ENCODE measurements at regions not wholly inside any gene's neighbourhood (a gene's known extent, or its start where the extent isn't known, plus 50 kb on each side); places are given as distances from the start of the nearest gene placed in this dataset.
A peak's percentile ranks its signal among the peaks of the same experiment; 100 is the strongest.
"Not testable (repeated sequence)": the region's sequence is repeated elsewhere in the genome, so short reads cannot be mapped to it uniquely, and the experiment has no call there.

GRCh38 chr7:138358850-138359341 lies 101.2 kb upstream of the TRIM24 start:
- Histone ChIP-seq H3K9me3 (ENCODE audit: control insufficient read depth, low read length) (peaks cover 4% of the 10 kb centered on the region), H3K9ac (ENCODE audit: extremely low read depth, low read length, poor library complexity, severe bottlenecking) (no peak overlapping the region), H3K36me3 (ENCODE audit: control insufficient read depth, insufficient read depth, low read length) (no peaks in the 10 kb centered on the region), H3K4me3 (ENCODE audit: low read length) (no peak overlapping the region), H3K4me1 (ENCODE audit: control insufficient read depth, insufficient read depth, low read length) (no peaks in the 10 kb centered on the region), H3K27me3 (ENCODE audit: control insufficient read depth, insufficient read depth, low read length, poor library complexity, severe bottlenecking) (no peaks in the 10 kb centered on the region), H3K27ac (ENCODE audit: low read depth, low read length) (no peak overlapping the region)
- WGBS, 2 experiments (ENCODE audit: insufficient coverage in 1 of 2, insufficient read length in 1 of 2) = 94 to 95% methylated on average over 6 to 7 of the region's 7 CpGs
- Mint-ChIP-seq H3K27me3 (ENCODE audit: insufficient read depth) (no peaks in the 10 kb centered on the region), H3K27ac (no peak overlapping the region), H3K4me3 (no peak overlapping the region), H3K4me1 (no peaks in the 10 kb centered on the region), H3K9me3 (peaks cover 16% of the 10 kb centered on the region), H3K36me3 (ENCODE audit: low read depth) (no peaks in the 10 kb centered on the region)
- TF ChIP-seq, protein P1, sequence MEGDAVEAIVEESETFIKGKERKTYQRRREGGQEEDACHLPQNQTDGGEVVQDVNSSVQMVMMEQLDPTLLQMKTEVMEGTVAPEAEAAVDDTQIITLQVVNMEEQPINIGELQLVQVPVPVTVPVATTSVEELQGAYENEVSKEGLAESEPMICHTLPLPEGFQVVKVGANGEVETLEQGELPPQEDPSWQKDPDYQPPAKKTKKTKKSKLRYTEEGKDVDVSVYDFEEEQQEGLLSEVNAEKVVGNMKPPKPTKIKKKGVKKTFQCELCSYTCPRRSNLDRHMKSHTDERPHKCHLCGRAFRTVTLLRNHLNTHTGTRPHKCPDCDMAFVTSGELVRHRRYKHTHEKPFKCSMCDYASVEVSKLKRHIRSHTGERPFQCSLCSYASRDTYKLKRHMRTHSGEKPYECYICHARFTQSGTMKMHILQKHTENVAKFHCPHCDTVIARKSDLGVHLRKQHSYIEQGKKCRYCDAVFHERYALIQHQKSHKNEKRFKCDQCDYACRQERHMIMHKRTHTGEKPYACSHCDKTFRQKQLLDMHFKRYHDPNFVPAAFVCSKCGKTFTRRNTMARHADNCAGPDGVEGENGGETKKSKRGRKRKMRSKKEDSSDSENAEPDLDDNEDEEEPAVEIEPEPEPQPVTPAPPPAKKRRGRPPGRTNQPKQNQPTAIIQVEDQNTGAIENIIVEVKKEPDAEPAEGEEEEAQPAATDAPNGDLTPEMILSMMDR (conservative IDR thresholded peaks at IDR 0.05) = no peak
- peak; percentile 52 for DNase-seq

DNA sequence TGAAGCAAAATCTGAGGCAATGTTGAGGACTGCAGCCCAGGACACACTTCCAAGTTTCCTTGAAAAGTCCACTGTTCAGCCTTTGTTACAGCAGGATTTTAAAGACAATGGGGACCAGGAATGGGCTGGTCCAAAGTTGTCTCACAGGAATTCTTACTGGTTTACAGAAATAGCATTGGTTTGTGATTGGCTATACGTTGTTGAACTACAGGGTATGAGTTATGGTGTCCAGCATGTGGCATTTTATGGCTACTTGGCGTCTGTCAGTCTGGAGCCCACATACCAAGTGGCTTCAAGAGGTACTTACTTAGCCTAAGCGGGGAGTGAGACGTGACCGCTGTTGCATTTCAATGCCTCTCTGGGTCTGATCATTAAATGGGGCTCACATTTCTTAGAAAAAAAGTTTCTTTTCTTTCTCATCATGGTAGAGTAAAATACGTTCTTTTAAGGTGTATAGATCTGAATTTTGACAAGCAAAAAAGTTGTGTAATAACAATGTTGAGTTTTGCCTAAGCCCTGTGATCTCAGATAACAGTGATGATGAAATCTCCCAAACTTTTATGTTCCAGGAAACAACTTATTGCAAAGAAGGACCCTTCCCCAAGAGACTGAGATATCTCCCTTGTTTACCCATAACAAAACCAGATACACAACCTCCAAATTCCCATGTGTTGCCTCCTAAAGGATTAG lies 100.0 kb upstream of the TRIM24 start:
- Mint-ChIP-seq H3K9me3 (peaks cover 16% of the 10 kb centered on the region), H3K4me1 (no peaks in the 10 kb centered on the region), H3K36me3 (ENCODE audit: low read depth) (no peaks in the 10 kb centered on the region), H3K27ac (no peak overlapping the region), H3K27me3 (ENCODE audit: insufficient read depth) (no peaks in the 10 kb centered on the region), H3K4me3 (no peak overlapping the region)
- TF ChIP-seq, protein P1 (conservative IDR thresholded peaks at IDR 0.05) = no peak
- Histone ChIP-seq H3K27me3 (ENCODE audit: control insufficient read depth, insufficient read depth, low read length, poor library complexity, severe bottlenecking) (no peaks in the 10 kb centered on the region), H3K27ac (ENCODE audit: low read depth, low read length) (no peak overlapping the region), H3K9me3 (ENCODE audit: control insufficient read depth, low read length) (peaks cover 4% of the 10 kb centered on the region), H3K4me3 (ENCODE audit: low read length) (no peak overlapping the region), H3K4me1 (ENCODE audit: control insufficient read depth, insufficient read depth, low read length) (no peaks in the 10 kb centered on the region), H3K9ac (ENCODE audit: extremely low read depth, low read length, poor library complexity, severe bottlenecking) (no peak overlapping the region), H3K36me3 (ENCODE audit: control insufficient read depth, insufficient read depth, low read length) (no peaks in the 10 kb centered on the region)
- 90 to 96% methylated on average over 4 to 6 of the region's 6 CpGs for WGBS, 2 experiments (ENCODE audit: insufficient coverage in 1 of 2, insufficient read length in 1 of 2)
- no peak for DNase-seq

DNA sequence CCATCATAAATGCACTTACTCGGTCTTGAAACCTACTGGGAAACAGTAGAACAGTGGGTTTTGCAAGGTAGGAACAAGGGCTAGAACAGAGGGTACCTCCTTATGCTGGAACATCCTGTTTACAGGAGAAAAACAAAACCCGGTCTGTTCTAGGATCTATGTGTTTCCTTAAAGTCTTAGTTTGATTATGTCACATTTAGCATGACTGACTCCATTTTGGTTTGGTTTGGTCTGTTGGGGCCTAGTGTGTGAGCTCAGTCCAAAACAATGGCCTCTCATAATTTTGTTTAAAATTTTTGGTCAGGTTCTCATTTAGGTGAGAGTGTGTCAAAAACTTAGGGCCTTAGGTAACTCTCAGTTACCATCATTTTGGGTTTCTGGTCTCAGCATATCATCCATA lies 96.3 kb upstream of the TRIM24 start:
- Histone ChIP-seq H3K27ac (ENCODE audit: low read depth, low read length) (no peak overlapping the region), H3K4me3 (ENCODE audit: low read length) (no peak overlapping the region), H3K27me3 (ENCODE audit: control insufficient read depth, insufficient read depth, low read length, poor library complexity, severe bottlenecking) (no peaks in the 10 kb centered on the region), H3K9ac (ENCODE audit: extremely low read depth, low read length, poor library complexity, severe bottlenecking) (no peak overlapping the region), H3K9me3 (ENCODE audit: control insufficient read depth, low read length) (peaks cover 20% of the 10 kb centered on the region), H3K36me3 (ENCODE audit: control insufficient read depth, insufficient read depth, low read length) (no peaks in the 10 kb centered on the region), H3K4me1 (ENCODE audit: control insufficient read depth, insufficient read depth, low read length) (no peaks in the 10 kb centered on the region)
- Mint-ChIP-seq H3K27me3 (ENCODE audit: insufficient read depth) (no peaks in the 10 kb centered on the region), H3K36me3 (ENCODE audit: low read depth) (no peaks in the 10 kb centered on the region), H3K4me1 (no peaks in the 10 kb centered on the region), H3K4me3 (no peak overlapping the region), H3K9me3 (peaks cover 17% of the 10 kb centered on the region), H3K27ac (no peak overlapping the region)
- no peak for DNase-seq
- TF ChIP-seq, protein P1 (conservative IDR thresholded peaks at IDR 0.05) = no peak
- 91 to 100% methylated on average over 1 to 2 of the region's 2 CpGs for WGBS, 2 experiments (ENCODE audit: insufficient coverage in 1 of 2, insufficient read length in 1 of 2)

GRCh38 chr7:138366137-138366536 lies 93.9 kb upstream of the TRIM24 start:
- WGBS, 2 experiments (ENCODE audit: insufficient coverage in 1 of 2, insufficient read length in 1 of 2) = 87 to 96% methylated on average over 2 of the region's 2 CpGs
- not testable (repeated sequence) for H3K9ac ChIP-seq (ENCODE audit: extremely low read depth, low read length, poor library complexity, severe bottlenecking); H3K4me1 ChIP-seq (ENCODE audit: control insufficient read depth, insufficient read depth, low read length); H3K4me3 Mint-ChIP-seq; H3K27ac Mint-ChIP-seq; H3K27me3 ChIP-seq (ENCODE audit: control insufficient read depth, insufficient read depth, low read length, poor library complexity, severe bottlenecking); DNase-seq; H3K27me3 Mint-ChIP-seq (ENCODE audit: insufficient read depth); H3K4me1 Mint-ChIP-seq; H3K4me3 ChIP-seq (ENCODE audit: low read length); H3K27ac ChIP-seq (ENCODE audit: low read depth, low read length); H3K36me3 ChIP-seq (ENCODE audit: control insufficient read depth, insufficient read depth, low read length)
- peaks cover 43% of the 10 kb centered on the region for H3K9me3 ChIP-seq (ENCODE audit: control insufficient read depth, low read length)
- H3K36me3 Mint-ChIP-seq (ENCODE audit: low read depth) = peaks cover 11% of the 10 kb centered on the region
- H3K9me3 Mint-ChIP-seq = peaks cover 34% of the 10 kb centered on the region

DNA sequence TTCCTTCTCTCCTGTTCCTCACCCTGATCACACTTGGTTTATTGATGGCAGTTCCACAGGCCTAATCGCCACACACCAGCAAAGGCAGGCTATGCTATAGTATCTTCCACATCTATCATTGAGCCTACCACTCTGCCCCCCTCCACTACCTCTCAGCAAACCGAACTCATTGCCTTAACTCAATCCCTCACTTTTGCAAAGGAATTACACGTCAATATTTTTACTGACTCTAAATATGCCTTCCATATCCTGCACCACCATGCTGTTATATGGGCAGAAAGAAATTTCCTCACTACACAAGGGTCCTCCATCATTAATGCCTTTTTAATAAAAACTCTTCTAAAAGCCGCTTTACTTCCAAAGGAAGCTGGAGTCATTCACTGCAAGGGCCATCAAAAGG lies 93.4 kb upstream of the TRIM24 start:
- H3K4me1 Mint-ChIP-seq; H3K27ac ChIP-seq (ENCODE audit: low read depth, low read length); H3K4me1 ChIP-seq (ENCODE audit: control insufficient read depth, insufficient read depth, low read length); H3K27me3 Mint-ChIP-seq (ENCODE audit: insufficient read depth); H3K4me3 Mint-ChIP-seq; H3K27me3 ChIP-seq (ENCODE audit: control insufficient read depth, insufficient read depth, low read length, poor library complexity, severe bottlenecking); H3K9ac ChIP-seq (ENCODE audit: extremely low read depth, low read length, poor library complexity, severe bottlenecking); H3K4me3 ChIP-seq (ENCODE audit: low read length); DNase-seq; H3K36me3 ChIP-seq (ENCODE audit: control insufficient read depth, insufficient read depth, low read length); H3K27ac Mint-ChIP-seq: not testable (repeated sequence)
- Mint-ChIP-seq H3K36me3 (ENCODE audit: low read depth) (peaks cover 14% of the 10 kb centered on the region), H3K9me3 (peaks cover 36% of the 10 kb centered on the region)
- WGBS, 2 experiments (ENCODE audit: insufficient coverage in 1 of 2, insufficient read length in 1 of 2) = 88 to 94% methylated on average over 3 to 4 of the region's 4 CpGs
- H3K9me3 ChIP-seq (ENCODE audit: control insufficient read depth, low read length) = peaks cover 45% of the 10 kb centered on the region

Measured in endodermal cell (in vitro differentiated cells).